Vagina (tissue), 2 donors: ENCODE measurements at regions not wholly inside any gene's neighbourhood (a gene's known extent, or its start where the extent isn't known, plus 50 kb on each side); places are given as distances from the start of the nearest gene placed in this dataset.
"Not testable (repeated sequence)": the region's sequence is repeated elsewhere in the genome, so short reads cannot be mapped to it uniquely, and the experiment has no call there.

Source experiments
- POLR2A ChIP-seq, 2 donors: fragments of 450-650 bp; IDR thresholded peaks; one replicate each; pipeline ENCODE4 v1.6.1; 2017; ENCODE audit warnings: antibody characterized with exemption in 2 of 2, mild to moderate bottlenecking in 2 of 2, moderate library complexity in 2 of 2
- POLR2AphosphoS5 ChIP-seq, 2 donors: sonication (generic); formaldehyde crosslinking; IDR thresholded peaks; one replicate each; pipeline ENCODE4 v1.9.0; 2017; ENCODE audit warnings: antibody characterized with exemption in 2 of 2, mild to moderate bottlenecking in 2 of 2, low read depth in 1 of 2; ENCODE audit not compliant: insufficient read depth in 1 of 2
- TF ChIP-seq, protein P1 (sequence below), 3 experiments: fragments of 450-650 bp in 2 of 3; fragments of 200-600 bp in 1 of 3; sonication (generic) in 1 of 3; IDR thresholded peaks; one replicate each; pipeline ENCODE4 v1.5.1; 2017 to 2019; ENCODE audit warnings: antibody characterized with exemption in 3 of 3, mild to moderate bottlenecking in 2 of 3, moderate library complexity in 2 of 3

DNA sequence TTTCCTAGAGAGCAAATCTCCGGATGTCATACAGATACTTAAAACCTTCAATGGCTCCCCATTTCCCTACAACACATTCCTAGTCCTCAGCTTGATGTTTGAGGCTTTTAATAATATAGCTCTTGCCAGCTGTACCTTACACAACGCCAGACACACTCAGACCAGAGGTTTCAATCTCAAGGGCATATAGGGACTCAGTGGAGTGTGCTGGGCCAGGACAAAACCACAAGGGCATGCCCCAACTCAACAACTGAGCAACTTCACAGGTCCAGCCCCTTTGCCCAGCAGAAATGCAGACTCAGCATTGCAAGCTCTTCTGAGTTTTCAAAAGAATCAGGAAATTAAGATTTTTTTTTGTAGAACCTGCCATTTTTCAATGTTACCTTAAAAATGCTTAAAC, 95.4 kb upstream of the RRN3 start:
- TF ChIP-seq POLR2AphosphoS5 (IDR thresholded peaks at IDR 0.05; ENCODE audit: insufficient read depth in 1 of 2, low read depth in 1 of 2); POLR2A (IDR thresholded peaks at IDR 0.05): not testable (repeated sequence)
- TF ChIP-seq, protein P1, sequence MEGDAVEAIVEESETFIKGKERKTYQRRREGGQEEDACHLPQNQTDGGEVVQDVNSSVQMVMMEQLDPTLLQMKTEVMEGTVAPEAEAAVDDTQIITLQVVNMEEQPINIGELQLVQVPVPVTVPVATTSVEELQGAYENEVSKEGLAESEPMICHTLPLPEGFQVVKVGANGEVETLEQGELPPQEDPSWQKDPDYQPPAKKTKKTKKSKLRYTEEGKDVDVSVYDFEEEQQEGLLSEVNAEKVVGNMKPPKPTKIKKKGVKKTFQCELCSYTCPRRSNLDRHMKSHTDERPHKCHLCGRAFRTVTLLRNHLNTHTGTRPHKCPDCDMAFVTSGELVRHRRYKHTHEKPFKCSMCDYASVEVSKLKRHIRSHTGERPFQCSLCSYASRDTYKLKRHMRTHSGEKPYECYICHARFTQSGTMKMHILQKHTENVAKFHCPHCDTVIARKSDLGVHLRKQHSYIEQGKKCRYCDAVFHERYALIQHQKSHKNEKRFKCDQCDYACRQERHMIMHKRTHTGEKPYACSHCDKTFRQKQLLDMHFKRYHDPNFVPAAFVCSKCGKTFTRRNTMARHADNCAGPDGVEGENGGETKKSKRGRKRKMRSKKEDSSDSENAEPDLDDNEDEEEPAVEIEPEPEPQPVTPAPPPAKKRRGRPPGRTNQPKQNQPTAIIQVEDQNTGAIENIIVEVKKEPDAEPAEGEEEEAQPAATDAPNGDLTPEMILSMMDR (IDR thresholded peaks at IDR 0.05) = not testable (repeated sequence)
